ENCODE measurements at regions not wholly inside any gene's neighbourhood (a gene's known extent, or its start where the extent isn't known, plus 50 kb on each side); places are given as distances from the start of the nearest gene placed in this dataset.

DNA sequence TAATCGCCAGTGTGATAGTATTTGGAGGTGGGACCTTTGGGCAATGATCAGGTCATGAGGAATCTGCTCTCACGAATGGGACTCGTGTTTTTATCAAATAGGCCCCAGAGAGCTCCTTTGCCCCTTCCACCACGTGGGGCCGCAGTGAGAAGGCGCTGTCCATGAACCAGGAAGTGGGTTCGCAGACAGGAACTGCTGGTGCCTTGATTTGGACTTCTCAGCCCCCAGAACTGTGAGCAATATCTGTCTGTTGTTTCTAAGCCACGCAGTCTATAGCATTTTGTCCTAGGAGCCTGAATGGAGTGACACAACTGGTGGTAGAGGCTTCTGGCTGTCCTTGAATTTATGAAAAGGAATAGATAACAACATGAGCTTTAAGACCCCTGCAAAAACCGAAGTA, 111.2 kb upstream of the HDAC4 start:
- DNase-seq (ENCODE audit: low read depth): no peak
- H3K4me3 ChIP-seq (ENCODE audit: control insufficient read depth, low read depth, low read length): no peak overlapping the region
- TF ChIP-seq, protein P1, sequence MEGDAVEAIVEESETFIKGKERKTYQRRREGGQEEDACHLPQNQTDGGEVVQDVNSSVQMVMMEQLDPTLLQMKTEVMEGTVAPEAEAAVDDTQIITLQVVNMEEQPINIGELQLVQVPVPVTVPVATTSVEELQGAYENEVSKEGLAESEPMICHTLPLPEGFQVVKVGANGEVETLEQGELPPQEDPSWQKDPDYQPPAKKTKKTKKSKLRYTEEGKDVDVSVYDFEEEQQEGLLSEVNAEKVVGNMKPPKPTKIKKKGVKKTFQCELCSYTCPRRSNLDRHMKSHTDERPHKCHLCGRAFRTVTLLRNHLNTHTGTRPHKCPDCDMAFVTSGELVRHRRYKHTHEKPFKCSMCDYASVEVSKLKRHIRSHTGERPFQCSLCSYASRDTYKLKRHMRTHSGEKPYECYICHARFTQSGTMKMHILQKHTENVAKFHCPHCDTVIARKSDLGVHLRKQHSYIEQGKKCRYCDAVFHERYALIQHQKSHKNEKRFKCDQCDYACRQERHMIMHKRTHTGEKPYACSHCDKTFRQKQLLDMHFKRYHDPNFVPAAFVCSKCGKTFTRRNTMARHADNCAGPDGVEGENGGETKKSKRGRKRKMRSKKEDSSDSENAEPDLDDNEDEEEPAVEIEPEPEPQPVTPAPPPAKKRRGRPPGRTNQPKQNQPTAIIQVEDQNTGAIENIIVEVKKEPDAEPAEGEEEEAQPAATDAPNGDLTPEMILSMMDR (conservative IDR thresholded peaks at IDR 0.05; ENCODE audit: control insufficient read depth, insufficient read depth, low read depth, low read length): no peak

DNA sequence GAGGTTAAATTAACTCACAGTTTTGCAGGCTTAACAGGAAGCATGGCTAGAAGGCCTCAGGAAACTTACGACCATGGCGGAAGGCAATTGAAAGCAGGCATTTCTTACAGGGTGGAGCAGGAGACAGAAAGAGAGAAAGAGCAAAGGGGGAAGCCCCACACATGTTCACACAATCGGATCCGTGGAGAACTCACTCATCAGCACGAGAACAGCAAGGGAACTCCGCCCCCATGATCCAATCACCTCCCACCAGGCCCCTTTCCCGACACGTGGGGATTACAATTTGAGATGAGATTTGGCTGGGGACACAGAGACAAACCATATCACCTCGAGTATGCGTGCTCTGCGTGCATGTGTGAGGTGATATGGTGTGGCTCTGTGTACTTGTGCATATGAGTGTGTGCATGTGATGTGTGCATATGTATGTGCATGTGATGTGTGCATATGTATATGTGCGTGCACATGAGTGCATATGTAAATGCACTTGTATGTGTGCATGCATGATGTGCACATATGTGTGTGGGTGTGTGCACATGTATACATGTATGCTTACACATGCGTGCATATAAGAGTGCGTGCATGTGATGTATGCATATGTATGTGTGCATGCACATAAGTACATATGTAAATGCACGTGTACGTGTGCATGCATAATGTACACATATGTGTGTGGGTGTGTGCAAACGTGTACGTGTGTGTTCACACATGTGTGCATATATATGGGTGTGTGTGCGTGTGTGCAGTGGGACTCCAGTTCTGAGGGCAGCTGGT, 108.7 kb upstream of the HDAC4 start:
- TF ChIP-seq, protein P1 (conservative IDR thresholded peaks at IDR 0.05; ENCODE audit: control insufficient read depth, insufficient read depth, low read depth, low read length): no peak
- no peak for DNase-seq (ENCODE audit: low read depth)
- H3K4me3 ChIP-seq (ENCODE audit: control insufficient read depth, low read depth, low read length): no peak overlapping the region

DNA sequence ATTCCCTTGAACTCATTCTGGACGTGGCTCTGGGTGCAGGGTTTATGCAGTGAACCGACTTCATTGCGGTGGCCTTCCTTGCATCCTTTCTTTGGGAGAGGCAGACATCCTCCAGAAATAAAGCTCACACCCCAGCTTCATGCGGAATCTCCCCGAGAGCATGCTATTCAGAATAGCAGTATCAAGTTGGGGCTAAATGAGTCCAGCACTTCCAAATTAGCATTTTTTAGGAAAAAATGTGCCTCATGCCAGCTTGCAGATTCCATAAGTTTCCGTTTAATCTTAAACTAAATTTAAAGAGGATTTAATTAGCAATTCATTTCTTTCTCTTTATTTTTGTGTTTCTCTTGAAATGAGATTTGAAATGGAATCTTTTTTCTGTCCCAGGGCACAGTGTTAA, 107.4 kb upstream of the HDAC4 start:
- no peak overlapping the region for H3K4me3 ChIP-seq (ENCODE audit: control insufficient read depth, low read depth, low read length)
- TF ChIP-seq, protein P1 (conservative IDR thresholded peaks at IDR 0.05; ENCODE audit: control insufficient read depth, insufficient read depth, low read depth, low read length): no peak
- DNase-seq (ENCODE audit: low read depth): no peak

DNA sequence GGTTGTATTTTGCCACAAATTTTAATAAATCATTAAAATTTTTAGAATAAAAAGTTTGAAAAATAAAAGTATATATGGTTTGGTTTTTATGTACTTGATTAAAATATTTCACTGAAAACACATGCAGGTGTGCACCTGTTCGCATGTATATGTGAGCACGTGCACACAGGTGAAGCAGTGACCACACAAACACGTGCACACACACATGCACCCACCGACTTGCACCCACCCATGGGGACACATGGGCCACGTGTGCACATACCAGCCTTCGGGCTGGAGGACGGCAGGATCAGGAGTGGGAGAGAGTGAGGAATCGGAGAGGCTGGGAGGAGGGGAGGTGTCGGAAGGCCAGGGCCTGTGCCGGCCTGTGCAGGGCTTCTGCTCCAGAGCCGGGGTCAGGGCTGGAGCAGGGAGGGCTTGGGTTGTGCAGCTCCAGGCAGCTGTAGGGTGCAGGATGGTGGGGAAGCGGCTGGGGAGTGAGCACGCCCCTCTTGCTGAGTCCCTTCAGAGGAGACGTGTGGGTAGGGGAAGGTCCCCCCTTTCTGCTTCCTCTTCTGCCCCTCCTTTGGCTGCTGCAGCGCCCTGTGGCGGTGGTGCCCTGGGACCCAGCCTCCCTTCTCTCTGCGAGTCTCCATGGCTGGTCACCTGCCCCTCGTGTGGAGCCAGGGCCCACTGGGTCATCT, 106.9 kb upstream of the HDAC4 start:
- TF ChIP-seq, protein P1 (conservative IDR thresholded peaks at IDR 0.05; ENCODE audit: control insufficient read depth, insufficient read depth, low read depth, low read length): no peak
- no peak overlapping the region for H3K4me3 ChIP-seq (ENCODE audit: control insufficient read depth, low read depth, low read length)
- DNase-seq (ENCODE audit: low read depth): no peak

DNA sequence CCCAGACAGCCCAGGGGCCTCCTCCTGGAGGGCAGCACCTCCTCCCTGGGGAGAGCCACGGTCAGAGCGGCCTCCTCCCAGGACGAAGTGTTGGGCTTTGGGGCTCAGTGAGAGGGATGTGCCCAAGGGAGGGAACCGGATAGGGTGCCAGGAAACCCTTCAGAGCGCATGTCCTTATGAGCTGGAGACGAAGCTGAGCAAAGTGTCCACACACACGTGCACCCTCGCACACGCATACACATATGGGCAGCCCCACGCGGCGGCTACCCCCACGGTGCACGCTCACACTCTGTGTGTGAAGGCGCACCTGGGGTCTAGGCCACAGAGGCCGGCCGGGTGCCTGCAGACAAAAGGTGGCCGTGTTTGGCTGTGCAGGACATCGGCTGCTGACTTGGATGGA, 106.1 kb upstream of the HDAC4 start:
- no peak for DNase-seq (ENCODE audit: low read depth)
- H3K4me3 ChIP-seq (ENCODE audit: control insufficient read depth, low read depth, low read length): no peak overlapping the region
- TF ChIP-seq, protein P1 (conservative IDR thresholded peaks at IDR 0.05; ENCODE audit: control insufficient read depth, insufficient read depth, low read depth, low read length): no peak

DNA sequence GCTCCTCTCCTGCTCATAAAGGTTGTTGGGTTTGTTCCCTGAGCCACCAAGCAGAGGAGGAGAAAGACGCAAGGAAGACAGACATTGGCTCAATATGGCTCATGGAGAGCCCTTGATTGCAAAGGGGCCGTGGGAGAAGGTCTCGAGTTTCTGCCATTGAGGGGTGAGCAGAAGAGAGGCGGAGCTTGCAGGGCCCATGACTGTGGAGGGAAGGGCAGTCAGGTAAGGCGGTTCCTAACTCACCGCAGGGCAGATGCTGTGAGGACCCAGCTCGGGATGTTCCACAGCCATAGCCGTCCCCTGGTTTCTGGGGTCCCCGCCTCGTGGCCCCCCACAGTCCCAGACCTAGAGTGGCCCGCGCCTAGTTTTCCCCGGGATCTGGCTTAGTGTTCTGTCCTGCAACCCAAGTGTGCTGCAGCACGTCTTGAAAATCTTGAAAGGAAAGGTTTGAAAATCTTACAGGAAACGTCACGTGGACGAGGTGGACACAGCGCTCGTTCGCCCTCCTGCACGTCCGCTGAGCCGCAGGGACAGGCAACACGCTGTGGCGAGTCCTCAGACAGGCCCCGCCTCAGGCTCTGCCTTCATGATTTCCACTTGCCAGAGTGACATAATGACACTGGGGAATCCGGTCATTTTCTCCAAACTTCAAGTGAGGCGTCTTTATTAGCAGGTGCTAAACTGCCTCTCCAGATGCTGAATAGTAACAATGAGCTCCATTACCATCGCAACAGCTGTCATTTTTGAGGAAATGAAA, 105.5 kb upstream of the HDAC4 start:
- no peak for DNase-seq (ENCODE audit: low read depth)
- no peak overlapping the region for H3K4me3 ChIP-seq (ENCODE audit: control insufficient read depth, low read depth, low read length)
- TF ChIP-seq, protein P1 (conservative IDR thresholded peaks at IDR 0.05; ENCODE audit: control insufficient read depth, insufficient read depth, low read depth, low read length): no peak
